HEK293 (cell line): ENCODE measurements at regions not wholly inside any gene's neighbourhood (a gene's known extent, or its start where the extent isn't known, plus 50 kb on each side); places are given as distances from the start of the nearest gene placed in this dataset.

Source experiments
- CTCF ChIA-PET: fragments of 350-600 bp; formaldehyde crosslinking; extraction: SDS; loops from one replicate; lab custom pipeline; 2021; ENCODE audit warnings: antibody characterized with exemption; lab: Yijun Ruan, JAX
- POLR2A ChIA-PET: fragments of 300-600 bp; formaldehyde crosslinking; extraction: SDS; loops from one replicate; lab custom pipeline; 2020; ENCODE audit warnings: antibody characterized with exemption, inconsistent platforms; lab: Yijun Ruan, JAX
- H3K27ac ChIP-seq: fragments of 200-500 bp; sonication (Bioruptor generic); 2 replicates; pipeline ENCODE4 v1.5.1; 2014; ENCODE audit warnings: low read depth, low read length, control low read depth, inconsistent platforms; ENCODE audit errors: extremely low read depth
- H3K36me3 ChIP-seq, 2 experiments: fragments of 200-500 bp in 1 of 2; sonication (Bioruptor generic) in 1 of 2; 1 replicate in 1 of 2; 2 replicates in 1 of 2; pipeline ENCODE4 v1.5.1; 2014 to 2017; ENCODE audit warnings: inconsistent platforms in 2 of 2, low read length in 2 of 2; ENCODE audit not compliant: control insufficient read depth in 2 of 2, insufficient read depth in 1 of 2
- H3K4me1 ChIP-seq: fragments of 200-500 bp; sonication (Bioruptor generic); 2 replicates; pipeline ENCODE4 v1.5.1; 2014; ENCODE audit warnings: mild to moderate bottlenecking, low read length, inconsistent platforms; ENCODE audit not compliant: control insufficient read depth, insufficient read depth
- H3K4me3 ChIP-seq: 2 replicates; pipeline ENCODE4 v1.5.1; 2011; ENCODE audit warnings: low read depth, mild to moderate bottlenecking, control low read depth, low read length, moderate library complexity
- H3K9me3 ChIP-seq: fragments of 200-500 bp; sonication (Bioruptor generic); 2 replicates; pipeline ENCODE4 v1.5.1; 2014; ENCODE audit warnings: low read depth, low read length, inconsistent platforms; ENCODE audit not compliant: control insufficient read depth, insufficient read depth
- GLI2 ChIP-seq: fragments of 450-650 bp; formaldehyde crosslinking; IDR thresholded peaks from 2 replicates; pipeline ENCODE4; 2017; ENCODE audit warnings: missing biosample characterization, missing genetic modification characterization, low read depth, borderline replicate concordance
- KLF1 ChIP-seq: fragments of 450-650 bp; formaldehyde crosslinking; IDR thresholded peaks from 2 replicates; pipeline ENCODE4 v1.5.1; 2016; ENCODE audit warnings: missing biosample characterization, missing genetic modification characterization
- PRDM1 ChIP-seq: fragments of 450-650 bp; formaldehyde crosslinking; IDR thresholded peaks from 2 replicates; pipeline ENCODE4; 2016; ENCODE audit warnings: missing biosample characterization, missing genetic modification characterization
- REPIN1 ChIP-seq: fragments of 450-650 bp; formaldehyde crosslinking; IDR thresholded peaks from 2 replicates; pipeline ENCODE4 v1.5.1; 2017; ENCODE audit warnings: missing biosample characterization, missing genetic modification characterization, low read depth
- TCF7L2 ChIP-seq: IDR thresholded peaks from 2 replicates; pipeline ENCODE4 v1.6.1; 2011; ENCODE audit warnings: low read depth, mild to moderate bottlenecking, inconsistent platforms, low read length, moderate library complexity, borderline replicate concordance
- ZNF132 ChIP-seq: fragments of 450-650 bp; formaldehyde crosslinking; IDR thresholded peaks from 2 replicates; pipeline ENCODE4 v1.5.1; 2017; ENCODE audit warnings: missing biosample characterization, missing genetic modification characterization, borderline replicate concordance
- ZNF16 ChIP-seq: fragments of 450-650 bp; formaldehyde crosslinking; IDR thresholded peaks from 2 replicates; pipeline ENCODE4 v1.5.1; 2016; ENCODE audit warnings: low read depth, missing biosample characterization, missing genetic modification characterization
- ZNF223 ChIP-seq: fragments of 450-650 bp; formaldehyde crosslinking; IDR thresholded peaks from 2 replicates; pipeline ENCODE4 v1.5.1; 2016; ENCODE audit warnings: missing biosample characterization, missing genetic modification characterization
- ZNF24 ChIP-seq: fragments of 450-650 bp; formaldehyde crosslinking; IDR thresholded peaks from 2 replicates; pipeline ENCODE4 v1.5.1; 2016; ENCODE audit warnings: missing biosample characterization, missing genetic modification characterization
- ZNF324 ChIP-seq: fragments of 450-650 bp; formaldehyde crosslinking; IDR thresholded peaks from 2 replicates; pipeline ENCODE4 v1.5.1; 2016; ENCODE audit warnings: missing biosample characterization, missing genetic modification characterization
- ZNF366 ChIP-seq: fragments of 450-650 bp; formaldehyde crosslinking; conservative IDR thresholded peaks from 2 replicates; pipeline ENCODE4 v1.5.1; 2016; ENCODE audit warnings: missing biosample characterization, missing genetic modification characterization
- ZNF544 ChIP-seq: fragments of 450-650 bp; formaldehyde crosslinking; IDR thresholded peaks from 2 replicates; pipeline ENCODE4 v1.5.0; 2017; ENCODE audit warnings: missing biosample characterization, missing genetic modification characterization
- ZNF560 ChIP-seq: fragments of 450-650 bp; formaldehyde crosslinking; IDR thresholded peaks from 2 replicates; pipeline ENCODE4 v1.5.1; 2017; ENCODE audit warnings: missing biosample characterization, missing genetic modification characterization, borderline replicate concordance
- ZNF585B ChIP-seq: fragments of 450-650 bp; formaldehyde crosslinking; IDR thresholded peaks from 2 replicates; pipeline ENCODE4 v1.5.1; 2016; ENCODE audit warnings: missing biosample characterization, missing genetic modification characterization
- ZNF626 ChIP-seq: fragments of 450-650 bp; sonication (Bioruptor Pico); formaldehyde crosslinking; IDR thresholded peaks from 2 replicates; pipeline ENCODE4 v1.5.1; 2018; ENCODE audit warnings: missing biosample characterization, missing genetic modification characterization, inconsistent platforms
- ZNF747 ChIP-seq: fragments of 450-650 bp; formaldehyde crosslinking; IDR thresholded peaks from 2 replicates; pipeline ENCODE4 v1.5.1; 2016; ENCODE audit warnings: missing biosample characterization, missing genetic modification characterization
- TF ChIP-seq, protein P1 (sequence below): fragments of 450-650 bp; formaldehyde crosslinking; IDR thresholded peaks from 2 replicates; pipeline ENCODE4 v1.5.1; 2016; ENCODE audit warnings: missing biosample characterization, missing genetic modification characterization
- TF ChIP-seq, protein P2 (sequence below): fragments of 450-650 bp; formaldehyde crosslinking; conservative IDR thresholded peaks from 2 replicates; pipeline ENCODE4 v1.5.1; 2016; ENCODE audit warnings: low read depth, missing biosample characterization, missing genetic modification characterization
- TF ChIP-seq, protein P3 (sequence below): fragments of 450-650 bp; formaldehyde crosslinking; IDR thresholded peaks from 2 replicates; pipeline ENCODE4 v1.5.1; 2016; ENCODE audit warnings: missing biosample characterization, missing genetic modification characterization

DNA sequence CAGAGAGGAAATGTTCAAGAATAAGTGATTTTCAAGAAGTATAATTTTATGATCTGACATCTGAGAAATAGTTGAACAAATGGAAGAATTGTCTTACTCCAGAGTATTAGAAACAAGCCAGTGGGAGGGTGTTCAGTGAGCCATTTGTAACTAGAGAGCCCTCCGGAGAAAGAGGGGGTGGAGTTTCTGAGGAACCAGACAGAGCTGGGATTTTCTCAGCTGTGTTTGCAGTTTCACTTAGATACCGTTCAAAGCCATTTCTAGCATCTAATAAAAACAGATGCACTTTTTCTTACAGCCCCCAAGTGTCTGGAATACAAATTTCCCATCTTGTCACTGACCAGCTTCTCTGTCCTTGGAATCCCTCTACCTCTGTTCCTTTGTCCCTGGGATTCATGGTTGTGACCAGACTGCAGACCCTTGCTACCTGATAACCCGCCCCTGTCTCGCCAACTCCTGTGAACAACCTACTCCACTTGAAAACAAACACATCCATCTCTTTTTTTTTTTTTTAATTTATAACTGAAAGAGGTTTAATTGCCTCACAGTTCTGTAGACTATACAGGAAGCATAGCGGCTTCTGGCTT is 132.8 kb upstream of the KLF3 start (continued):
- TF ChIP-seq, protein P1, sequence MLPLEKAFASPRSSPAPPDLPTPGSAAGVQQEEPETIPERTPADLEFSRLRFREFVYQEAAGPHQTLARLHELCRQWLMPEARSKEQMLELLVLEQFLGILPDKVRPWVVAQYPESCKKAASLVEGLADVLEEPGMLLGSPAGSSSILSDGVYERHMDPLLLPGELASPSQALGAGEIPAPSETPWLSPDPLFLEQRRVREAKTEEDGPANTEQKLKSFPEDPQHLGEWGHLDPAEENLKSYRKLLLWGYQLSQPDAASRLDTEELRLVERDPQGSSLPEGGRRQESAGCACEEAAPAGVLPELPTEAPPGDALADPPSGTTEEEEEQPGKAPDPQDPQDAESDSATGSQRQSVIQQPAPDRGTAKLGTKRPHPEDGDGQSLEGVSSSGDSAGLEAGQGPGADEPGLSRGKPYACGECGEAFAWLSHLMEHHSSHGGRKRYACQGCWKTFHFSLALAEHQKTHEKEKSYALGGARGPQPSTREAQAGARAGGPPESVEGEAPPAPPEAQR (tag by site-specific recombination): no peak
- TF ChIP-seq GLI2 (tag by site-specific recombination) (no peak), ZNF544 (tag by site-specific recombination) (no peak), ZNF132 (tag by site-specific recombination) (no peak)

DNA sequence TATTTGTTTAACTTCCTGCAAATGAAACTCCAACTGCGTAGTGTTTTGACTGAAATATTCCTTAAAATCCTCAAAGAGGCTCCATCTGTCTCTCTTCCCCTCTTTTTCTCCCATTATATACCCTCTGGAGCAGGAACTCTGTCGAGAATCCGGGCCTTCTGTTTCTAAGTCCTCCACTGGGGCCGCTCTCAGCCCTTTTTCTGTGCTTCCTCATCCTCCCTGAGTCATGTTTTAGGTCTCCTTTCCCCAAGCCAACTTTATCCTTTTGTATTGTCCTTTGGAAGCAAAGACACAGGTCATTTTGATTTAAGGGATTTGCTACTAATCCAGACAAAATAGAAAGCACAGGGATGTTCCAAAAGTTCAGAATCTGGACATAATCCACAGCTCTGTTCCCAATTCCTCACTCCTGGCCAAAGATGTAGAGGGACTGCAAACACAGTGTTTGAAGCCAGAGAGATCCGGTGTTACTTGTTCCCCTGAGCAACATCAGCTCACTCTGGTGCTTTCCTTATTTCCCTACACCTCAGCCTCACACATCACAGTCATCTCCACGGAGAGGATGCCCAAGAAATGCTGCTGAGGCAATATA is 131.0 kb upstream of the KLF3 start:
- ChIA-PET POLR2A (no interaction called here), CTCF (no interaction called here)
- Histone ChIP-seq H3K36me3 (no peaks in the 10 kb centered on the region), H3K9me3 (no peaks in the 10 kb centered on the region), H3K4me3 (no peak overlapping the region), H3K27ac (no peak overlapping the region), H3K4me1 (no peaks in the 10 kb centered on the region)
- TF ChIP-seq, protein P2, sequence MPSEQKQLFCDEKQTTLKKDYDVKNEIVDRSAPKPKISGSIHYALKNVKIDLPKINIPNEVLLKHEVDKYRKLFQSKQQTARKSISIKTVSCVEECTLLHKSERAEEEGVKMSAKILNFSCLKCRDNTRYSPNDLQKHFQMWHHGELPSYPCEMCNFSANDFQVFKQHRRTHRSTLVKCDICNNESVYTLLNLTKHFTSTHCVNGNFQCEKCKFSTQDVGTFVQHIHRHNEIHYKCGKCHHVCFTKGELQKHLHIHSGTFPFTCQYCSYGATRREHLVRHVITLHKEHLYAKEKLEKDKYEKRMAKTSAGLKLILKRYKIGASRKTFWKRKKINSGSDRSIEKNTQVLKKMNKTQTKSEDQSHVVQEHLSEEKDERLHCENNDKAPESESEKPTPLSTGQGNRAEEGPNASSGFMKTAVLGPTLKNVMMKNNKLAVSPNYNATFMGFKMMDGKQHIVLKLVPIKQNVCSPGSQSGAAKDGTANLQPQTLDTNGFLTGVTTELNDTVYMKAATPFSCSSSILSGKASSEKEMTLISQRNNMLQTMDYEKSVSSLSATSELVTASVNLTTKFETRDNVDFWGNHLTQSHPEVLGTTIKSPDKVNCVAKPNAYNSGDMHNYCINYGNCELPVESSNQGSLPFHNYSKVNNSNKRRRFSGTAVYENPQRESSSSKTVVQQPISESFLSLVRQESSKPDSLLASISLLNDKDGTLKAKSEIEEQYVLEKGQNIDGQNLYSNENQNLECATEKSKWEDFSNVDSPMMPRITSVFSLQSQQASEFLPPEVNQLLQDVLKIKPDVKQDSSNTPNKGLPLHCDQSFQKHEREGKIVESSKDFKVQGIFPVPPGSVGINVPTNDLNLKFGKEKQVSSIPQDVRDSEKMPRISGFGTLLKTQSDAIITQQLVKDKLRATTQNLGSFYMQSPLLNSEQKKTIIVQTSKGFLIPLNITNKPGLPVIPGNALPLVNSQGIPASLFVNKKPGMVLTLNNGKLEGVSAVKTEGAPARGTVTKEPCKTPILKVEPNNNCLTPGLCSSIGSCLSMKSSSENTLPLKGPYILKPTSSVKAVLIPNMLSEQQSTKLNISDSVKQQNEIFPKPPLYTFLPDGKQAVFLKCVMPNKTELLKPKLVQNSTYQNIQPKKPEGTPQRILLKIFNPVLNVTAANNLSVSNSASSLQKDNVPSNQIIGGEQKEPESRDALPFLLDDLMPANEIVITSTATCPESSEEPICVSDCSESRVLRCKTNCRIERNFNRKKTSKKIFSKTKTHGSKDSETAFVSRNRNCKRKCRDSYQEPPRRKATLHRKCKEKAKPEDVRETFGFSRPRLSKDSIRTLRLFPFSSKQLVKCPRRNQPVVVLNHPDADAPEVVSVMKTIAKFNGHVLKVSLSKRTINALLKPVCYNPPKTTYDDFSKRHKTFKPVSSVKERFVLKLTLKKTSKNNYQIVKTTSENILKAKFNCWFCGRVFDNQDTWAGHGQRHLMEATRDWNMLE (tag by site-specific recombination): no peak
- no peak for TF ChIP-seq PRDM1 (tag by site-specific recombination)
- TF ChIP-seq ZNF626: no peak
- no peak for TF ChIP-seq ZNF16
- TF ChIP-seq, protein P3, sequence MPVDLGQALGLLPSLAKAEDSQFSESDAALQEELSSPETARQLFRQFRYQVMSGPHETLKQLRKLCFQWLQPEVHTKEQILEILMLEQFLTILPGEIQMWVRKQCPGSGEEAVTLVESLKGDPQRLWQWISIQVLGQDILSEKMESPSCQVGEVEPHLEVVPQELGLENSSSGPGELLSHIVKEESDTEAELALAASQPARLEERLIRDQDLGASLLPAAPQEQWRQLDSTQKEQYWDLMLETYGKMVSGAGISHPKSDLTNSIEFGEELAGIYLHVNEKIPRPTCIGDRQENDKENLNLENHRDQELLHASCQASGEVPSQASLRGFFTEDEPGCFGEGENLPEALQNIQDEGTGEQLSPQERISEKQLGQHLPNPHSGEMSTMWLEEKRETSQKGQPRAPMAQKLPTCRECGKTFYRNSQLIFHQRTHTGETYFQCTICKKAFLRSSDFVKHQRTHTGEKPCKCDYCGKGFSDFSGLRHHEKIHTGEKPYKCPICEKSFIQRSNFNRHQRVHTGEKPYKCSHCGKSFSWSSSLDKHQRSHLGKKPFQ: no peak
- no peak for TF ChIP-seq ZNF24 (tag by site-specific recombination)
- no peak for TF ChIP-seq ZNF324 (tag by site-specific recombination)

DNA sequence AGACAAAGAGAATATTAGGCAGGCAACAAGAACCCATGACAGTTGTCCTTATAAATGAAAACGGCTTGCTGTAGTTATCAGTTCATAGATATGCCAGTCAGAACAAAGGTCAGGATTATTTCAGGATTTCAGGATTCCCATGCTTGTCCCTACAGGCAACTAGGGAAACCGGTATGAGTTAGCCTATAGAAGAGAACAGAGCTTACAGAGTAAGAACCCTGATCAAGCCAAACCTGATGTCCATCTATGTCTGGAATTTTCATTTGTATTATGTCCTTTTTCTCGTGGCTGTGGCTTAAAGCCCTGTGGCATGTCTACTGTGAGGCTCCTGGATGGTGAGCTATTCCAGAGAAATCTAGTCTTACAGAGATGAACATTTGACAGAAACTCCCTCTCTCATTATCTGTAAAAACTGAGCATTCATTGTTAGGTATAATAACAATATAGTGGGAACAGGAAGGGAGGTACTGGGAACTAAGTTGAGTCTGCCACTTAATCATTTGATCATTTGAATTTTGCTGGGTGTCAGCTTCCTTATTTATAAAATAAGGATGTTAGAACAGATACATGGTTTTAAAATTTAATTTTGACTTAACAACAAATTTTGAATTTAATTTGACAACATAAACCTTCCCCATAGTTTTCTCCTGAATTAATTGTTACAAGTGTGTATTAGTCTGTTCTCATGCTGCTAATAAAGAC is 129.5 kb upstream of the KLF3 start:
- POLR2A ChIA-PET: no interaction called here
- H3K9me3 ChIP-seq: no peaks in the 10 kb centered on the region
- CTCF ChIA-PET: no interaction called here
- no peak for TF ChIP-seq KLF1 (tag by site-specific recombination)
- TF ChIP-seq REPIN1: no peak
- TF ChIP-seq ZNF585B (tag by site-specific recombination): no peak
- no peak for TF ChIP-seq ZNF223 (tag by site-specific recombination)
- TF ChIP-seq ZNF747 (tag by site-specific recombination): no peak
- TF ChIP-seq ZNF366: no peak
- TF ChIP-seq, protein P2 (tag by site-specific recombination): no peak
- no peak for TF ChIP-seq ZNF560 (tag by site-specific recombination)
- TF ChIP-seq TCF7L2: no peak

More for the DNA sequence above, 129.5 kb upstream of the KLF3 start:
- no peak overlapping the region for H3K4me3 ChIP-seq
- no peaks in the 10 kb centered on the region for H3K4me1 ChIP-seq
- no peak overlapping the region for H3K27ac ChIP-seq
- H3K36me3 ChIP-seq: no peaks in the 10 kb centered on the region
